HEK293 (cell line): ENCODE measurements at regions not wholly inside any gene's neighbourhood (a gene's known extent, or its start where the extent isn't known, plus 50 kb on each side); places are given as distances from the start of the nearest gene placed in this dataset.

ENCODE experiments used
- EGR2 ChIP-seq: fragments of 450-650 bp; formaldehyde crosslinking; IDR thresholded peaks from 2 replicates; pipeline ENCODE4 v1.5.1; 2016; ENCODE audit warnings: low read depth, missing biosample characterization, missing genetic modification characterization
- KLF16 ChIP-seq: fragments of 450-650 bp; formaldehyde crosslinking; IDR thresholded peaks from 2 replicates; pipeline ENCODE4 v1.5.1; 2017; ENCODE audit warnings: missing biosample characterization, missing genetic modification characterization
- PRDM6 ChIP-seq: fragments of 450-650 bp; formaldehyde crosslinking; IDR thresholded peaks from 2 replicates; pipeline ENCODE4 v1.5.1; 2017; ENCODE audit warnings: missing biosample characterization, missing genetic modification characterization
- TSHZ1 ChIP-seq: fragments of 450-650 bp; formaldehyde crosslinking; IDR thresholded peaks from 2 replicates; pipeline ENCODE4 v1.5.1; 2016; ENCODE audit warnings: missing biosample characterization, missing genetic modification characterization, borderline replicate concordance
- YY1 ChIP-seq: fragments of 450-650 bp; formaldehyde crosslinking; IDR thresholded peaks from 2 replicates; pipeline ENCODE4 v1.5.1; 2018; ENCODE audit warnings: missing biosample characterization, missing genetic modification characterization
- ZBTB44 ChIP-seq: fragments of 450-650 bp; IDR thresholded peaks from 2 replicates; pipeline ENCODE4 v1.5.1; 2018; ENCODE audit warnings: missing biosample characterization, mild to moderate bottlenecking, missing genetic modification characterization
- ZFP69B ChIP-seq: fragments of 450-650 bp; formaldehyde crosslinking; IDR thresholded peaks from 2 replicates; pipeline ENCODE4 v1.5.1; 2016; ENCODE audit warnings: missing biosample characterization, missing genetic modification characterization
- ZNF132 ChIP-seq: fragments of 450-650 bp; formaldehyde crosslinking; IDR thresholded peaks from 2 replicates; pipeline ENCODE4 v1.5.1; 2017; ENCODE audit warnings: missing biosample characterization, missing genetic modification characterization, borderline replicate concordance
- ZNF155 ChIP-seq: fragments of 450-650 bp; formaldehyde crosslinking; IDR thresholded peaks from 2 replicates; pipeline ENCODE4 v1.5.1; 2016; ENCODE audit warnings: missing biosample characterization, missing genetic modification characterization
- ZNF175 ChIP-seq: fragments of 450-650 bp; formaldehyde crosslinking; IDR thresholded peaks from 2 replicates; pipeline ENCODE4 v1.5.1; 2016; ENCODE audit warnings: missing biosample characterization, missing genetic modification characterization
- ZNF18 ChIP-seq: fragments of 450-650 bp; formaldehyde crosslinking; IDR thresholded peaks from 2 replicates; pipeline ENCODE4 v1.5.1; 2016; ENCODE audit warnings: missing biosample characterization, missing genetic modification characterization
- ZNF211 ChIP-seq: fragments of 450-650 bp; formaldehyde crosslinking; IDR thresholded peaks from 2 replicates; pipeline ENCODE4 v1.5.1; 2016; ENCODE audit warnings: low read depth, missing biosample characterization, missing genetic modification characterization
- ZNF214 ChIP-seq: fragments of 450-650 bp; formaldehyde crosslinking; IDR thresholded peaks from 2 replicates; pipeline ENCODE4 v1.5.1; 2017; ENCODE audit warnings: missing biosample characterization, mild to moderate bottlenecking, missing genetic modification characterization, borderline replicate concordance
- ZNF280D ChIP-seq: fragments of 450-650 bp; formaldehyde crosslinking; IDR thresholded peaks from 2 replicates; pipeline ENCODE4 v1.5.1; 2016; ENCODE audit warnings: missing biosample characterization, missing genetic modification characterization
- ZNF292 ChIP-seq: fragments of 450-650 bp; formaldehyde crosslinking; IDR thresholded peaks from 2 replicates; pipeline ENCODE4 v1.5.1; 2016; ENCODE audit warnings: low read depth, missing biosample characterization, missing genetic modification characterization, borderline replicate concordance
- ZNF354C ChIP-seq: fragments of 450-650 bp; formaldehyde crosslinking; IDR thresholded peaks from 2 replicates; pipeline ENCODE4 v1.5.1; 2016; ENCODE audit warnings: missing biosample characterization, missing genetic modification characterization, low read depth, borderline replicate concordance
- ZNF366 ChIP-seq: fragments of 450-650 bp; formaldehyde crosslinking; conservative IDR thresholded peaks from 2 replicates; pipeline ENCODE4 v1.5.1; 2016; ENCODE audit warnings: missing biosample characterization, missing genetic modification characterization
- ZNF37A ChIP-seq: fragments of 450-650 bp; IDR thresholded peaks from 2 replicates; pipeline ENCODE4 v1.5.1; 2018; ENCODE audit warnings: missing biosample characterization, missing genetic modification characterization
- ZNF521 ChIP-seq: fragments of 450-650 bp; formaldehyde crosslinking; IDR thresholded peaks from 2 replicates; pipeline ENCODE4 v1.5.1; 2017; ENCODE audit warnings: missing biosample characterization, mild to moderate bottlenecking, missing genetic modification characterization
- ZNF558 ChIP-seq: fragments of 450-650 bp; formaldehyde crosslinking; IDR thresholded peaks from 2 replicates; pipeline ENCODE4 v1.5.1; 2016; ENCODE audit warnings: missing biosample characterization, missing genetic modification characterization
- ZNF692 ChIP-seq: fragments of 450-650 bp; formaldehyde crosslinking; IDR thresholded peaks from 2 replicates; pipeline ENCODE4 v1.5.1; 2016; ENCODE audit warnings: missing biosample characterization, missing genetic modification characterization
- ZNF785 ChIP-seq: fragments of 450-650 bp; formaldehyde crosslinking; IDR thresholded peaks from 2 replicates; pipeline ENCODE4 v1.5.1; 2016; ENCODE audit warnings: missing biosample characterization, missing genetic modification characterization
- ZSCAN18 ChIP-seq: fragments of 450-650 bp; formaldehyde crosslinking; IDR thresholded peaks from 2 replicates; pipeline ENCODE4 v1.5.1; 2016; ENCODE audit warnings: missing biosample characterization, missing genetic modification characterization

GRCh38 chr15:39403640-39404117 is 177.2 kb upstream of the THBS1 start (continued):
- TF ChIP-seq ZNF211 (no peak), PRDM6 (tag by site-specific recombination) (peak; percentile 97), ZNF132 (tag by site-specific recombination) (no peak), TSHZ1 (peak; percentile 61; the same call in 1 of the 2 replicates), ZNF175 (no peak), ZNF521 (tag by site-specific recombination) (no peak), ZNF558 (tag by site-specific recombination) (no peak), ZNF155 (no peak), EGR2 (tag by site-specific recombination) (peak; percentile 46; the same call in 1 of the 2 replicates), ZNF692 (tag by site-specific recombination) (peak; percentile 84), ZBTB44 (no peak; the same call in 1 of the 2 replicates), KLF16 (tag by site-specific recombination) (no peak), ZNF354C (tag by site-specific recombination) (no peak), YY1 (no peak), ZNF214 (tag by site-specific recombination) (no peak), ZNF37A (no peak), ZNF18 (tag by site-specific recombination) (peak; percentile 32; the same call in 1 of the 2 replicates), ZSCAN18 (no peak), ZNF366 (tag by site-specific recombination) (no peak), ZFP69B (tag by site-specific recombination) (peak; percentile 41; the same call in 1 of the 2 replicates), ZNF280D (tag by site-specific recombination) (no peak), ZNF292 (tag by site-specific recombination) (no peak), ZNF785 (tag by site-specific recombination) (no peak)
